MG63 (cell line): ENCODE measurements at regions not wholly inside any gene's neighbourhood (a gene's known extent, or its start where the extent isn't known, plus 50 kb on each side); places are given as distances from the start of the nearest gene placed in this dataset.

ENCODE experiments used
- DNase-seq: peaks from one replicate; pipeline ENCODE4 v3.0.0-alpha.2; 2020
- H3K27me3 ChIP-seq: fragments of 250-450 bp; sonication (Bioruptor Pico); 2 replicates; pipeline ENCODE4 v1.5.1; 2020; ENCODE audit warnings: mild to moderate bottlenecking, moderate library complexity
- H3K36me3 ChIP-seq: fragments of 250-450 bp; sonication (Bioruptor Pico); 2 replicates; pipeline ENCODE4 v1.5.1; 2020; ENCODE audit warnings: mild to moderate bottlenecking, moderate library complexity
- H3K4me3 ChIP-seq: fragments of 250-450 bp; sonication (Bioruptor Pico); 2 replicates; pipeline ENCODE4 v1.5.1; 2020; ENCODE audit warnings: mild to moderate bottlenecking, moderate library complexity
- H3K9me3 ChIP-seq: fragments of 250-450 bp; sonication (Bioruptor Pico); 2 replicates; pipeline ENCODE4 v1.5.1; 2020; ENCODE audit warnings: mild to moderate bottlenecking, moderate library complexity

DNA sequence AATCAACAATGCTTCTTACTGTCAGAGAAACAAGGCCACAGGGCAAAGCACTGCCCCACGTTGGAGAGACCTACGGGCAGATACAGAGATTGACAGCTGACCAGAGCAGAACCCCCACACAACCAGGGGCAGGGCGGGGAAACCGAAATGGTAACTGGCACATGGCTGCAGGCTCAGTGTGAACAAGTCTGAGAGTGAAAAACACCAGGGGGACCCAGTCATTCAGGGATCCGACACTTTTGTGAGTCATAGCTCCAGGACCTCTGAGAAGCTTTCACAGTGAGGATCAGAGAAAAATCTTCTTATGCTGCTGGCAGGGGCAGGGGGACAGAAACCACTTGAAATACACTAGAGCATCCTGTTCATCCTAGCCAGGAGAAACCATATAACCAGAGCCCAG is 254.2 kb downstream of the C6orf118 start:
- Histone ChIP-seq H3K36me3 (no peaks in the 10 kb centered on the region), H3K4me3 (no peak overlapping the region), H3K9me3 (no peaks in the 10 kb centered on the region), H3K27me3 (no peaks in the 10 kb centered on the region)
- peak; percentile 56 for DNase-seq

DNA sequence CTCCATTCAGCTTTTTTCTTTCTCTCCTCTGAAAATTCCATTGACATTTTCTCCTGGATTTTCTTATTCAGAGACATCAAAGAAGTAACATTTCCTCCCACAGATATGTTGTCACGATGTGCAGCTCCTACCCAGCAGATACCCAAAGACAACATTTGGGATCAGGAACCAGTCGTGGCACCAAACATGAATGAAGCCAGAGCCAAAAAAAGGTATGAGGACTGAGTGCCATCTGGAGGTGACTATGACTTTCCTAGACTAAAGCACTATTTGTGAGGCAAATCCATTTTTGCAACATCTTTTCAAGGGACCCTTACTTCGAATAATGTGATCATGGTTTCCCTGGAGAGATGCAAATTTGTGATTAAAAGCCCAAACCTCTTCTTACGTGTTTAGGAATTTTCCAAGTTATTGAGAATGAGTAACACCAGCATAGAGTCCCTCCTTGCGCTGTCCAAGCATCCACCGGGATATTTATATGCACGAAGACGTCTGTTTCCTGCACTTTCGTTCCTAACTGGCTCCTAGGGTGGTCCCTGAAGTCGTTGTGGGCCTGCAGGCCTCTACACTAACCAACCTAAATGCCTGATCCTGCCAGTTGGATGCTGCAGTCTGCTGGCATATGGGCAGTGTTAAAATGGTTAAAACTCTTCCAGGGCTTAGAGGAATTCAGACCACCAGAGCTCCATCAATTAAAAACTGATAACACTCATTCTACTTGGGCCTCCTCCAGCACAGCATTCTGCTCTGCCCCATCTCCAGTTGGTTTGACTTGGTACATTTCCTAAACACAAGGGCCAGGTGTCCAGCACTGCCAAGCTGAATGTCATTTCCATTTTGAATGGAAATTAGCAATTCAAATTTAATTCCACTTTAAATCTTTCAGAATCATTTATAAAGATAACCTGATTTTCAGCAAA is 256.6 kb downstream of the C6orf118 start:
- DNase-seq = no peak

DNA sequence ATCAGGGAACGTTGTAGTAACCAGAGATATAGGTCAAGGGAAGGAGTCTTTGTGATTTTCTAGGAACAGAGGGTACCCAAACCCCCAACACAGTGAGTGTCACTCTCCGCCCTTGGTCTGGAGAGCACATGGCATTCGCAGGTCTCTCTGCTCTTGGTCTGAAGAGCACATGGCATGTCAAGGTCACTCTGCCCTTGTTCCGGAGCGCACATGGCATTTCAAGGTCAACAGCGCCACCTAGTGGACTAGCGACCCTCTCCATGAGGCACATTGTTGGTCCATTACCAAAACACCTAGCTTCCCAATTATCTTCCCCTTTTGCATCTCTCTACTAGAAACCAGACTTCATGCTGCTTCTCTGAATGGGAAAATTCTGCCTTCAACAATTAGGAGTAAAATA is 260.0 kb downstream of the C6orf118 start:
- H3K9me3 ChIP-seq = no peaks in the 10 kb centered on the region
- DNase-seq = peak; percentile 34
- no peaks in the 10 kb centered on the region for H3K36me3 ChIP-seq
- H3K27me3 ChIP-seq = no peaks in the 10 kb centered on the region
- no peak overlapping the region for H3K4me3 ChIP-seq

More for the DNA sequence above, 256.6 kb downstream of the C6orf118 start:
- Histone ChIP-seq H3K27me3 (no peaks in the 10 kb centered on the region), H3K4me3 (no peak overlapping the region), H3K9me3 (no peaks in the 10 kb centered on the region), H3K36me3 (no peaks in the 10 kb centered on the region)

DNA sequence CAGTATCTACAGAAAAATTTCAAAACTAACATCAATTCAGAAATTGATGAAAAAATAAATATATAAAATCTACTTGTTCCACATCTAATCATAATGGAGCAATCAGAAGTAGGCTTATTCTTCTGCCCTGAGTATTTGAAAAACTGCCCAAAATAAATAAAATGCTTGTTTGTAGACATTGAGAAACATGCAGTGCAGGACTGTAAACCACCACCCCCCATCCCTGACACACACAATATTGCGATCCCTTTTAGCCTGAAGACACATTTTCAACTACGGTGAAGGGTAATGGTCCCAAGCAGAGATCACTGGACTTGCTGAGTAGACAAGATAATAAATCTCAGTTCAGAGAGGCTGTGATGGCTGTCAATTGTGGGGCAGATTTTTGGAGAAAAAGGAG is 261.5 kb downstream of the C6orf118 start:
- Histone ChIP-seq H3K4me3 (no peak overlapping the region), H3K9me3 (no peaks in the 10 kb centered on the region), H3K36me3 (no peaks in the 10 kb centered on the region), H3K27me3 (no peaks in the 10 kb centered on the region)
- DNase-seq = no peak

DNA sequence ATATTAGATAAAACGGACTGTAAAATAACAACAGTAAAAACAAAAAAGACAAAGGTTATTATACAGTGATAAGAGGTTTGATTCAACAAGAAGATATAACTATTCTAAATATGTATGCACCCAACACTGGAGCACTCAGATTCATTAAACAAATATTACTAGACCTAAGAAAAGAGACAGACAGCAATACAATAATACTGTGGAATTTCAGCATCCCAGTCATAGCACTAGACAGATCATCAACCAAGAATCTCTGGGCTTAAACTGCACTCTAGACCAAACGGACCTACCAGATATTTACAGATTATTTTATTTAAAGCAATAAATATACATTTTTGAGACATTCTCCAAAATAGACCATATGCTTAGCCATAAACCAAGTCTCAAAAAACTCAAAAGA is 263.8 kb downstream of the C6orf118 start:
- Histone ChIP-seq H3K36me3 (no peaks in the 10 kb centered on the region), H3K9me3 (no peaks in the 10 kb centered on the region), H3K4me3 (no peak overlapping the region), H3K27me3 (no peaks in the 10 kb centered on the region)
- no peak for DNase-seq

DNA sequence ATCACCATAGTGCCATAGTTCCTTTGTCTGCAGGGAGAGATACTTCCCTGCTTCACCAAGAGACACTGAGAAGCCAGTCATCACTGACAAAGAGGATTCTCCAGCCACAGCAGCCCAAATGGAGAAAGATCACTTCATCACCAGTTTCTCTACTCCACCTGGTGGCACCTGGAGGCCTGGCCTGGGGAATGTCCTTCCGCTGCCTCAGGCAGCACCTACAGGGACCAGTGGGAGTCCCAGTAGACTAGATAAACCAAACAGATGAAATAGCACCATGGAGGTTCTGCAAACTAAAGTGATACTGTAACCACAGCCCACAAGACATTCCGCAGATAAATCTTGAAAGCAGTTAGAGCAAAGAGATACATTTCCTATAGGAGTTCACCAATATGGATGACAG is 266.5 kb downstream of the C6orf118 start:
- H3K27me3 ChIP-seq = no peaks in the 10 kb centered on the region
- no peak for DNase-seq
- H3K4me3 ChIP-seq = no peak overlapping the region
- H3K9me3 ChIP-seq = no peaks in the 10 kb centered on the region
- no peaks in the 10 kb centered on the region for H3K36me3 ChIP-seq

DNA sequence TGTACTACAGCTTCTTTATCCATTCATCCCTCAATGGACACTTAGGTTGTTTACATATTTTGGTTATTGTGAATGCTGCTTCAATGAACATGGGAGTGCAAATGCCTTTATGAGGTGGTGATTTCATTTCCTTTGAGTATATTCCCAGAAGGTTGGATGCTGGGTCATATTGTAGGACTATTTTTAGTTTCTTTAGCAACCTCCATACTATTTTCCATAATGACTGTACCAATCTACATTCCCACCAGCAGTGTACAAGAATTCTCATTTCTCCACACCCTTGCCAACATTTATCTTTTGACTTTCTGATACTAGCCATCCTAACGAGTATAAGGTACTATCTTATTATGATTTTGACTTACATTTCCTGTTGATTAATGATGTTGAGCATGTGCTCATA is 269.0 kb downstream of the C6orf118 start:
- Histone ChIP-seq H3K4me3 (no peak overlapping the region), H3K9me3 (no peaks in the 10 kb centered on the region), H3K27me3 (no peaks in the 10 kb centered on the region), H3K36me3 (no peaks in the 10 kb centered on the region)
- DNase-seq = no peak

DNA sequence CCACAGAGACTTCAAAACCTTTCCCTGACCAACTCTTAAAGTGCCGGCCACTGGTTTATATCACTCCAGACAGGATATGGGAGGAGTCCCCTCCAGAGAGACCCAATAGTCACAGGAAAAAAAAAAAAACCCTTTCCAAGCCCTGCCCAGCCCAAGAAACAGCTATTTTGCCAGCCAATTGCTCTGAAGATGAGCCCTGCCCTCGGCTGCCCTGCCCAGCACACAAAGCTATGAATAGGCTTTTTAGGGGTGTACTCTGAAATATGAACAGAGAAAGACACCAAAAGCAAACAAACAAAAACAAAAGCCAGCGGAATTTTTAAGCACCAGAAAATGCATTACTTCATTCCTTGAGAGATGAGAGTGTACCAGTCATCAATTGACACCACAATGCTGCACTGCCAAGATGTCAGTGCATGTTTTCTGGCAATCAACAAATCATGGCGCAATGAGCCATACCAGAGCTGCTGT is 275.1 kb downstream of the C6orf118 start:
- Histone ChIP-seq H3K4me3 (no peak overlapping the region), H3K9me3 (no peaks in the 10 kb centered on the region), H3K27me3 (no peaks in the 10 kb centered on the region), H3K36me3 (no peaks in the 10 kb centered on the region)
- DNase-seq = peak; percentile 71

GRCh38 chr6:165031502-165031901 is 277.9 kb downstream of the C6orf118 start:
- no peak for DNase-seq
- no peaks in the 10 kb centered on the region for H3K27me3 ChIP-seq
- H3K4me3 ChIP-seq = no peak overlapping the region
- H3K9me3 ChIP-seq = no peaks in the 10 kb centered on the region
- no peaks in the 10 kb centered on the region for H3K36me3 ChIP-seq

GRCh38 chr6:165025040-165025439 is 284.4 kb downstream of the C6orf118 start:
- Histone ChIP-seq H3K4me3 (no peak overlapping the region), H3K36me3 (no peaks in the 10 kb centered on the region), H3K9me3 (no peaks in the 10 kb centered on the region), H3K27me3 (no peaks in the 10 kb centered on the region)
- DNase-seq = no peak

- H3K4me3 ChIP-seq = no peak overlapping the region
- no peaks in the 10 kb centered on the region for H3K27me3 ChIP-seq
- H3K9me3 ChIP-seq = no peaks in the 10 kb centered on the region
- no peak for DNase-seq
- no peaks in the 10 kb centered on the region for H3K36me3 ChIP-seq
Measured at GRCh38 chr6:165019681-165020080, 289.7 kb downstream of the C6orf118 start.

- Histone ChIP-seq H3K27me3 (no peaks in the 10 kb centered on the region), H3K36me3 (no peaks in the 10 kb centered on the region), H3K9me3 (no peaks in the 10 kb centered on the region), H3K4me3 (no peak overlapping the region)
- DNase-seq = no peak
Measured at GRCh38 chr6:165015676-165016075, 293.7 kb downstream of the C6orf118 start.

DNA sequence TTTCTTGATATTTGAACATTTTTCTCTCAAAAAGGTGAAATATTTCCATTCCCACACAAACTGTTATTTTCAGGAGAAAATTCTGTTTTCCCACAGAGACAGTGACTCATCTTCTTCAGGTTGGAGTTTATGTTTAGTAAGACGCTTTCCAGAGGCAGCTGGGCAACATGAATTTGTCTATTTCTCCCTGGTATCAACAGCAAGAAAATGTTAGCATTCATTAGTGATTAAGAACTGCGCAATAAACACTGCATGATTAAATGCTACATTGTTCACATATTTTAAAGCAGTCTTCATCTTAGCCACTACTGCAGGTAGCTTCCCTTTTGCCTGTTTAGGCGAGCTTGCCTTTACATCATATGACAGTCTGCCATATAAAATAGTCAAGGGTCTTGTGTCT is 295.7 kb downstream of the C6orf118 start:
- Histone ChIP-seq H3K27me3 (no peaks in the 10 kb centered on the region), H3K9me3 (no peaks in the 10 kb centered on the region), H3K4me3 (no peak overlapping the region), H3K36me3 (no peaks in the 10 kb centered on the region)
- DNase-seq = no peak

- no peak for DNase-seq
- Histone ChIP-seq H3K27me3 (no peaks in the 10 kb centered on the region), H3K9me3 (no peaks in the 10 kb centered on the region), H3K4me3 (no peak overlapping the region), H3K36me3 (no peaks in the 10 kb centered on the region)
Measured at GRCh38 chr6:165012183-165012582, 297.2 kb downstream of the C6orf118 start.

DNA sequence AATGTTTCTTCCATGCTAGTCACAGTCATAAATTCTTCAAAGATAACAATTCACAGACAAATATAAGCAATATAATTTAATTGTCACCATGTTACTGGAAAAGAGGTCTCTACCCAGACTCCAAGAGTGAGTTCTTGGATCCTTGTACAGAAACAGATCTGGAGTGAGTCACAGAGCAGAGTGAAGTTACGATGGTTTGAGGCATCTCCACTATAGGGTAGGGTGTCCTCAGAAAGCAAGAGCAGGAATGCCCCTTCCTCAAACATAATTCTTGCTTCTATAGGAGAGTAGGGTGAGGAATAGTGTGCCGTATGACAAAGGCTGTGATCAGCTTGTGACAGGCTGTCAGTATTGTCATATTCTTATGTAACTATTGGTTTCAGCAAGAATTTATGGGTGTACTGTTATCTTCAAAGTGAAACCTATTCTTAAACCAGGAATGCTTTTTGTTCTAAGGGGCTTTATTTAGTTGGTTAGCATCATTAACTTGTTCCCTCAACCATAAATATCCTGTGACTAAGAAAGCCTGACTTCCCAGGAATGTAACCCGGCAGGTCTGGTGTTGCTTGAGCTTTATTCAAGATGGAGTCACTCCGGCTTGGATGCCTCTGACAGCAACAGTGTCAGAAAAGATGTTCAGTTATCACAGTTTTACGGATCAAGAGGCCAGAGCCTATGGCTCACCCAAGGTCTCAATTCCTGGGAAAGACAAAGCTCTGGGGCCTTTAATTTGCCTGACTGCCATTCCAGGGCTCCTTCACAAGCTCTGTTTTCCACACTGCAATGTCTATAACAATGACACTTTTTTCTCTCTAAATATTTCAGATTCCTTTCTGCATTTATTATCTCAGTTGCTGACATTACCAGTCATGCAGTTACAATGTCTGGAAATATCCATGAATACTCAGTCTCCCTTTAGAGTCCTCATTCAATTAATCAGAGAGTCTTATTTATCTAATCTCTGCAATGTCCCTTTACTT is 298.6 kb downstream of the C6orf118 start:
- H3K9me3 ChIP-seq = no peaks in the 10 kb centered on the region
- no peak overlapping the region for H3K4me3 ChIP-seq
- no peak for DNase-seq
- H3K27me3 ChIP-seq = no peaks in the 10 kb centered on the region
- no peaks in the 10 kb centered on the region for H3K36me3 ChIP-seq

DNA sequence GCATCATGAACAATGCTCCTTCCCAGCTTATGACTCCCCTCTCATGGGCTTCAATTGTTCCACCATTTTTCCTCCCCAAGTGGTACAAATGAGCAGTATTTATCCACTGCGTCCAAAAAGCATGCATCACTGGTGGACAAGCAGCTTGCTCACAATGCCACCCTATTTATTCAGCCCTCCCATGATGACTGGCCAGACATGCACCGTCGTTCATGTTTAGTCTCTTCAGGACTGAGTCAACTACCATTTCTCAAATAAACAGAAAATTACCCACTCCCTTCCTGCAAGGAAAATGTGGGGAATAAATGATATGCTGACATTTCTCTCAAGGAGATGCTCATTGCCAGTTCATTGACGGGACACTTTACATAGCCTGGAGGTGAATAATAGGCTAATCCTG is 300.4 kb downstream of the C6orf118 start:
- no peaks in the 10 kb centered on the region; the same call in 1 of the 2 replicates for H3K9me3 ChIP-seq
- H3K27me3 ChIP-seq = no peaks in the 10 kb centered on the region
- peak; percentile 3 for DNase-seq
- no peaks in the 10 kb centered on the region for H3K36me3 ChIP-seq
- H3K4me3 ChIP-seq = no peak overlapping the region

DNA sequence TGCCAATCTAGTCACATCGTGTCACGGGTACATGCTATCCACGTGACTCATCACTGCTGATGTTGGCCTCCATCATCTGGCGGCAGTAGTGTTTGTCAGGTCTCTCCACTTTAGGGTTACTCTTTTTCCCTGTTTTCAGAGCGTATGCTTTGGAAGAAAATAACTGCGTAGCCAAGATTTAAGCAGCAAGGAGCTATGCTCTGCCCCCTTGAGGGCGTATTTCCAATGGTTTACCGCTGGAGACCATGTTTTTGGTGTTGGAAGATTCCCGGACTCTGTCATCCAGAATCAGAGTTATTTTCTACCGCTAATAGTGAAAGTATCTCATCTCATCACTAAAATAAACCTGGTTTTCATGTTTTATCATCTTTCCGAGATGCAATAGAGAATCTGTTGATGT is 306.5 kb downstream of the C6orf118 start:
- Histone ChIP-seq H3K27me3 (no peaks in the 10 kb centered on the region), H3K36me3 (no peaks in the 10 kb centered on the region), H3K9me3 (no peaks in the 10 kb centered on the region; the same call in 1 of the 2 replicates), H3K4me3 (no peak overlapping the region)
- DNase-seq = no peak
